CD14-positive monocyte (primary cell): ENCODE measurements at regions not wholly inside any gene's neighbourhood (a gene's known extent, or its start where the extent isn't known, plus 50 kb on each side); places are given as distances from the start of the nearest gene placed in this dataset.

ENCODE experiments used
- DNase-seq, 3 donors: peaks; one replicate each; pipeline ENCODE4 v3.0.0-alpha.2; 2011 to 2022
- H2AFZ ChIP-seq: 2 replicates; pipeline ENCODE4 v1.6.0; 2012; ENCODE audit warnings: mild to moderate bottlenecking, low read depth, low read length, inconsistent platforms; ENCODE audit not compliant: insufficient read depth, poor library complexity, severe bottlenecking
- H3K27ac ChIP-seq, 2 donors: 1 replicate in 1 of 2; 2 replicates in 1 of 2; pipeline ENCODE4 v1.5.1; 2012 to 2013; ENCODE audit warnings: low read length in 2 of 2, control low read depth in 1 of 2, inconsistent platforms in 1 of 2, low read depth in 1 of 2, mild to moderate bottlenecking in 1 of 2
- H3K27me3 ChIP-seq, 2 donors: one replicate each; pipeline versions ENCODE4 v1.6.0 to v1.6.1; 2011 to 2013; ENCODE audit warnings: low read length in 2 of 2; ENCODE audit not compliant: control insufficient read depth in 2 of 2, insufficient read depth in 2 of 2
- H3K36me3 ChIP-seq, 2 donors: replicated peaks in 1 of 2; 1 replicate in 1 of 2; 2 replicates in 1 of 2; pipeline versions ENCODE4 v1.5.1 to v1.6.1; 2012 to 2013; ENCODE audit warnings: low read length in 2 of 2, control low read depth in 1 of 2, inconsistent platforms in 1 of 2, mild to moderate bottlenecking in 1 of 2; ENCODE audit not compliant: insufficient read depth in 2 of 2, control insufficient read depth in 1 of 2
- H3K4me1 ChIP-seq, 2 donors: 1 replicate in 1 of 2; 2 replicates in 1 of 2; pipeline versions ENCODE4 v1.5.1 to v1.6.1; 2012 to 2013; ENCODE audit warnings: low read length in 2 of 2, control low read depth in 1 of 2, inconsistent platforms in 1 of 2, mild to moderate bottlenecking in 1 of 2, moderate library complexity in 1 of 2; ENCODE audit not compliant: insufficient read depth in 2 of 2, control insufficient read depth in 1 of 2
- H3K4me2 ChIP-seq: replicated peaks from 2 replicates; pipeline ENCODE3; 2012; ENCODE audit warnings: low read length, moderate library complexity, mild to moderate bottlenecking; ENCODE audit not compliant: poor library complexity, severe bottlenecking; ENCODE audit errors: extremely low read depth
- H3K4me3 ChIP-seq, 3 experiments: fragments of 200-600 bp in 1 of 3; sonication (generic) in 1 of 3; replicated peaks in 1 of 3; 1 replicate in 2 of 3; 2 replicates in 1 of 3; pipeline ENCODE4 v1.5.1; 2011 to 2013; ENCODE audit warnings: low read length in 3 of 3, mild to moderate bottlenecking in 3 of 3, control low read depth in 2 of 3, low read depth in 2 of 3, inconsistent platforms in 1 of 3, moderate library complexity in 1 of 3
- H3K79me2 ChIP-seq: 2 replicates; pipeline ENCODE4 v1.6.0; 2012; ENCODE audit warnings: mild to moderate bottlenecking, control low read depth, inconsistent platforms, low read length, moderate library complexity; ENCODE audit not compliant: insufficient read depth
- H3K9ac ChIP-seq: 2 replicates; pipeline ENCODE4 v1.6.0; 2017; ENCODE audit warnings: low read length, mild to moderate bottlenecking; ENCODE audit not compliant: insufficient read depth, poor library complexity, severe bottlenecking
- H3K9me3 ChIP-seq, 2 donors: replicated peaks in 1 of 2; 1 replicate in 1 of 2; 2 replicates in 1 of 2; pipeline versions ENCODE4 v1.5.1 to v1.6.1; 2012 to 2013; ENCODE audit warnings: low read length in 2 of 2, control low read depth in 1 of 2; ENCODE audit not compliant: control insufficient read depth in 1 of 2, insufficient read depth in 1 of 2
- H4K20me1 ChIP-seq: 2 replicates; pipeline ENCODE4 v1.6.0; 2012; ENCODE audit warnings: mild to moderate bottlenecking, low read length, control low read depth, moderate library complexity; ENCODE audit not compliant: insufficient read depth
- H3K27ac Mint-ChIP-seq, 7 donors: one replicate each; pipeline ENCODE4 v1.8.0; 2020; ENCODE audit warnings: mild to moderate bottlenecking in 7 of 7, mixed read lengths in 7 of 7, moderate library complexity in 6 of 7, inconsistent platforms in 2 of 7
- H3K27me3 Mint-ChIP-seq, 3 donors: one replicate each; pipeline ENCODE4 v1.8.0; 2021 to 2022; ENCODE audit warnings: low read depth in 3 of 3, mild to moderate bottlenecking in 3 of 3, mixed read lengths in 3 of 3, moderate library complexity in 3 of 3, inconsistent platforms in 1 of 3
- H3K36me3 Mint-ChIP-seq, 2 donors: one replicate each; pipeline ENCODE4 v1.8.0; 2020; ENCODE audit warnings: mixed read lengths in 2 of 2, inconsistent platforms in 1 of 2, mild to moderate bottlenecking in 1 of 2
- H3K4me1 Mint-ChIP-seq: one replicate; pipeline ENCODE4 v1.8.0; 2020; ENCODE audit warnings: mild to moderate bottlenecking, mixed read lengths
- H3K4me3 Mint-ChIP-seq, 2 donors: one replicate each; pipeline ENCODE4 v1.8.0; 2020; ENCODE audit warnings: mild to moderate bottlenecking in 2 of 2, mixed read lengths in 2 of 2, moderate library complexity in 1 of 2
- H3K9me3 Mint-ChIP-seq, 7 donors: one replicate each; pipeline ENCODE4 v1.8.0; 2020 to 2022; ENCODE audit warnings: mixed read lengths in 7 of 7, mild to moderate bottlenecking in 6 of 7, moderate library complexity in 6 of 7, inconsistent platforms in 2 of 7
- CTCF ChIP-seq: fragments of 200-600 bp; IDR thresholded peaks from one replicate; pipeline ENCODE4 v1.8.0; 2022; ENCODE audit warnings: antibody characterized with exemption, mild to moderate bottlenecking
- WGBS: methylation state at CpG from one replicate; pipeline ENCODE4 v1.1.5; 2013; ENCODE audit warnings: missing lambda C conversion rate; ENCODE audit not compliant: insufficient coverage; 5-methylcytosine and 5-hydroxymethylcytosine counted together
- intact Hi-C, 2 donors: fragments of 100-400 bp; cut with micrococcal nuclease; formaldehyde crosslinking; loops; one replicate each; pipeline versions ENCODE4 v1.15.0 to v1.15.1; 2023

- H3K9me3 Mint-ChIP-seq = peaks cover 0 to 8% (median 1%) of the 10 kb centered on the region in 7 donors
- intact Hi-C loops = no loop called here
- no peak overlapping the region for H2AFZ ChIP-seq
- no peak overlapping the region for H3K4me3 ChIP-seq
- no peak overlapping the region for H3K27ac Mint-ChIP-seq
- peaks cover 0 to 3% of the 10 kb centered on the region in 2 donors for H3K9me3 ChIP-seq
- WGBS = 80% methylated on average over 1 of the region's 1 CpG
- H3K79me2 ChIP-seq = no peaks in the 10 kb centered on the region
- H3K27me3 ChIP-seq = no peaks in the 10 kb centered on the region
- no peaks in the 10 kb centered on the region for H3K36me3 Mint-ChIP-seq
- no peaks in the 10 kb centered on the region for H3K4me1 Mint-ChIP-seq
- H4K20me1 ChIP-seq = no peaks in the 10 kb centered on the region
- H3K4me3 Mint-ChIP-seq = no peak overlapping the region
- H3K27ac ChIP-seq = no peak overlapping the region
- no peaks in the 10 kb centered on the region for H3K4me1 ChIP-seq
- no peaks in the 10 kb centered on the region for H3K36me3 ChIP-seq
- TF ChIP-seq CTCF = no peak
- H3K4me2 ChIP-seq = no peak overlapping the region
- H3K27me3 Mint-ChIP-seq = peaks cover 0 to 3% (median 2%) of the 10 kb centered on the region in 3 donors
- H3K9ac ChIP-seq = no peak overlapping the region
- no peak for DNase-seq
Observed at GRCh38 chr15:87656372-87656771, 600.2 kb downstream of the NTRK3 start.

GRCh38 chr15:87653646-87654045 lies 602.9 kb downstream of the NTRK3 start:
- no peaks in the 10 kb centered on the region for H3K36me3 Mint-ChIP-seq
- Histone ChIP-seq H4K20me1 (no peaks in the 10 kb centered on the region), H3K4me1 (no peaks in the 10 kb centered on the region), H3K27ac (no peak overlapping the region), H3K27me3 (no peaks in the 10 kb centered on the region), H3K4me2 (no peak overlapping the region), H3K9me3 (peaks cover 0 to 3% of the 10 kb centered on the region in 2 donors), H3K9ac (no peak overlapping the region), H3K4me3 (no peak overlapping the region), H3K36me3 (no peaks in the 10 kb centered on the region), H2AFZ (no peak overlapping the region), H3K79me2 (no peaks in the 10 kb centered on the region)
- H3K9me3 Mint-ChIP-seq = peaks cover 1 to 7% (median 2%) of the 10 kb centered on the region in 7 donors
- TF ChIP-seq CTCF = no peak
- no peak overlapping the region for H3K27ac Mint-ChIP-seq
- H3K4me3 Mint-ChIP-seq = no peak overlapping the region
- WGBS = no CpG with 5 or more reads among the region's 1 CpG
- H3K27me3 Mint-ChIP-seq = peaks cover 0 to 3% (median 1%) of the 10 kb centered on the region in 3 donors
- intact Hi-C loops = no loop called here
- DNase-seq = no peak
- H3K4me1 Mint-ChIP-seq = no peaks in the 10 kb centered on the region
